ENCODE measurements at regions not wholly inside any gene's neighbourhood (a gene's known extent, or its start where the extent isn't known, plus 50 kb on each side); places are given as distances from the start of the nearest gene placed in this dataset.
"Not testable (repeated sequence)": the region's sequence is repeated elsewhere in the genome, so short reads cannot be mapped to it uniquely, and the experiment has no call there.

DNA sequence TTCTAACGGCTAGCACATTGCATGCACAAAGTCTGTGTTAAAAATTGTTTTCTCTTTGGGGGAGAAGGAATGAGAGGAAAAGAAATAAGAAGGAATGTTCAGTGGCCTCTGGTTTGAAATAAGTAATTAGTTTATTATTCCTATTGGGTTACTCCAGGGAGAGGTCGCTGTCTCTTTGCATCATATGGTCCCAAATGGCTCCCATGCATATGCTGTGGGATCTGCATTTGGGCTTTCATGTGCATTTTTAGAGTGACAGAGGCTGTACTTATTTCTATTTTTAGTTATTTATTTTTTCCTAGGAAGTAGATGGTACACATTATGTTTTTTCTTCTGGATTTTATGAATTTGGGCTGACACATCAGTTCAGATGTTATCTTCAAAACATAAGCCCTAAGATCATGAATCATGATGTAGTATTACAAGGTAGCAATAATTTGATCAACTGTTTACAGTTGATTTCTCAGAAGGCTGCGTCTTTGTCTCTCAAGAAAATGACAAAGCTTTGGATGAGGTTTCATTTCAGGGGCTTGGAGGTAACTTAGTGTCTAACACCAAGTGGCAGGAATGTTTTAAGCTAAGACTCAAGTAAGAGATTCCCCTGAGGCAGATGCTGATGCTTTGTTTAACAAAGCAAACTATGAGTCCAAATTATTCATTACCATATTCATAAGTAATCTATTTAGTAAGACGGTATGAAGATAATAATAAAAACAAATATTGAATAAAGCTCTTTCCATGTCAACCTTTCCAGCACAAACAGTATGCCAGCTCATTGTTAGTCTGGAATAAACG, 247.7 kb downstream of the NSUN3 start:
- DNase-seq (ENCODE audit: missing footprints) (no peak), ATAC-seq (no peak)
- intact Hi-C loops (cut with DNase I), result no loop called here

DNA sequence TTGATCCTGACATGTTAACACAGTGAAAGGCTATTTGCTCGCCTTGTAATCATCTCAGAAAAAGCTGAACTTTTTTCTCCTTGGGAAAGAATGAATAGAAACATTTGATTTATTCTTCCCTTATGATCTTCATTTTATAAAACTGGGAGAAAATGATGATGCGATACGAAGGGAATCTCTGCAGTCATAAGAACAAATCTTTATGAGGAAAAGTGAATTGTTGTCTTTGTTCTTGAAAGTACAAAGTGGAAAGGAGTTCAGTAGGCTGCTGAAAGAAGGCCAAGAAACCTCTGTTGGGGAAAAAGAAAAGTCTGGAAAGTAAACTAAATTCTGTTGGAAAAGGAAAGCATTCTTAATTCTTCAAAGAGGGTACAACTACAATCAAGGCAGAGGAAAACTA, 248.8 kb downstream of the NSUN3 start:
- ATAC-seq (no peak), DNase-seq (ENCODE audit: missing footprints) (no peak)
- intact Hi-C loops (cut with DNase I), result no loop called here

DNA sequence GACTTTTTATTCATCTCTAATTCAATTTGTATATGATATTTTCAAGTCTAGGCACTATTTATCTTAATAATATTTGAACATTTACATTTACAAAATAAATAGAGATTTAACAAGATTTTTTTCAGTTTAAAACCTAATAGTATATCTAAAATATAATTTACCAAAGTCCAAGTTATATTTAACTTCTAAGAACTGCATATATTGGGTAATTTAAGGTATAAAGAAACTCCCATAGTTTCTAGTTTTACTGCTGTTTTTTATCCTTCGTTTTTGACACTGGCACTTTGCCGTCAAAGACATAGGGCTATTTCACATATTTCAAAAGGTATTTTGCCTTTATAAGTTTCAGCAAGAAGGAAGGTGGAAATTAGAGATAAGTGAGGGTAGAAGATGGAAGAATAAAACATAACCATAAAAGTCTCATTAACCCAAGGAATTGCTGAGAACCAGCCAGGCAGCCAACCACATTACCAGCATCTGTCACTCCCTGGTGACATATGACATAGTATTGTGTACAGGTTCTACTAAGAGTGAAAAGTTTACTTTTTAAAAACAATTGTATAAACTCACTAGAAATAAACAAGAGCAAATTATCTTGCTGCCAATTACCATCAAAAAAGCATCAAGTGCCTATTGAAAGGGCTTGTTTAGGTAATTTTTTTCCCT, 251.5 kb downstream of the NSUN3 start:
- ATAC-seq, result no peak
- intact Hi-C loops (cut with DNase I), result no loop called here
- DNase-seq (ENCODE audit: missing footprints), result no peak

- intact Hi-C loops (cut with DNase I), result no loop called here
- no peak for DNase-seq (ENCODE audit: missing footprints)
These were observed 254.2 kb downstream of the NSUN3 start for GRCh38 chr3:94317017-94317416.

GRCh38 chr3:94323596-94323995, 260.7 kb downstream of the NSUN3 start:
- ATAC-seq, result no peak
- no peak for DNase-seq (ENCODE audit: missing footprints)
- intact Hi-C loops (cut with DNase I), result no loop called here

More at GRCh38 chr3:94317017-94317416, 254.2 kb downstream of the NSUN3 start:
- ATAC-seq, result no peak

GRCh38 chr3:94331831-94332230, 269.0 kb downstream of the NSUN3 start:
- DNase-seq (ENCODE audit: missing footprints), result no peak
- no peak for ATAC-seq
- intact Hi-C loops (cut with DNase I), result no loop called here

GRCh38 chr3:94336046-94336753, 273.3 kb downstream of the NSUN3 start:
- ATAC-seq, result peak; percentile 79
- intact Hi-C loops (cut with DNase I), result loop anchor here (5.0 kb wide), 1 partner anchor 381 kb away; no protein-coding TSS in a partner anchor
- DNase-seq (ENCODE audit: missing footprints), result no peak

DNA sequence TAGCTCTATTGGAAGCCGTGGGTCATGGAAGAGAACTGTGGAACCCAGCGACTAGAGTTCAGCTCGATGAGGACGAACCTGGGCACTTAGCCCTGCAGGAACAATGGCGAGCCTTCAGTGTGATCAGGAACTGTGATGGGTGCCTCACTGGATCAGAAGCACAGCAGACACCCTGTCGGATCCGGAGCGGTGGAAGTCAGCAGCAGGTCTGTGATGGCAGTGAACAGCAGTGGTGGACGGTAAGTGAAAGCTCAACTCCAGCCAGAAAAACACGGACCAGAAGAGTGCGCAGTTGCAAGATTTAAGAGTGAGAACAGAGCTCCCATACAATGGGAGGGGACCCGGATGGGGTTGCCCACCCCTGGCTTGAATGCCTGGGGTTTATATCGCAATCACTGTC, 282.2 kb downstream of the NSUN3 start:
- no peak for ATAC-seq
- no peak for DNase-seq (ENCODE audit: missing footprints)
- intact Hi-C loops (cut with DNase I), result no loop called here

DNA sequence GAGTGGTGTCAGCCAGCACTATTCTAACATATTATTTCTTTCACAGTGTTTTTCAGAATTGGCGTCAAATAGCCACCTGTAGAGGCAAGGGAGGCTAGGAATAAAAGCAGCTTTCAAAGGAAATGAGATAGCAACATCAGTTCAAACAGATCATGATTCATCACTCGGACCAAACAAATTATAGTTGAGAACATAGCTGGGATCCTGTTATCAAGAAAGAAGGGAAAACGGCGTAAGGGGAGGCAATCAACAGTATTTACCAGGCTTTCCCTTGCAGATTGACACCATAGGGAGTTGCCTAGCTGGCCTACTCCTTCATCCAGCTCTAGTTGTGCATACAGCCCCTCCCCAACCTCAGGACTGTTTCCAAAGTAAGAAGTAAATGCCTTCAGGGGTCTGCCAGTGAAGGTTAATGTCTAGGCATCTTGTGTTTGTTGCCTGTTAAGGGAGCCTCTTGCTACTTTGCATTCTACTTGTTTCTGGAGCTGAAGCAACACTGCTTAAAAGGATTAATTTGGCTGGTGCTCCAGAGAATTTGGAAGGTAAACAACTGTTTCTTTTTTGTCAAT, 286.5 kb downstream of the NSUN3 start:
- DNase-seq (ENCODE audit: missing footprints), result no peak
- intact Hi-C loops (cut with DNase I), result no loop called here
- ATAC-seq, result no peak

GRCh38 chr3:94356581-94356980, 293.7 kb downstream of the NSUN3 start:
- intact Hi-C loops (cut with DNase I), result no loop called here
- no peak for ATAC-seq

DNA sequence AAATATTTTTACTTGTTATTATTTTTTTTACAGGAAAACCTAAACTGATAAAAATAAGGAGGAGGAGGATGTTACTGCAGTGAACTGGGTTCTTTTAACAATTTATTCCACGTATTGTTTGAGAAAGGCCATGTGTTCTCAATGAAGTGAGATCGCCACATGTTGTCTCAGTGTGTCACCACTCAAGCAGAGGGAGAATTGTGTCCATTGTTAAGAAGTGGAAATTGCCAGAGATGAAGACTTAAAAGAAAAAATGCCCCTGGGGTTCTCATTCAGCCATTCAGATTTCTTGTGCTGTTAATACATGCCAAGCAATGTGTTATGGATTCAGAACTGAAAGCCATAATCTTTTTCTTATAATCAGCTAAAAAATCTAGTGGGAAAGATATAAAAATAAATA, 297.1 kb downstream of the NSUN3 start:
- intact Hi-C loops (cut with DNase I), result no loop called here
- DNase-seq (ENCODE audit: missing footprints), result no peak

More at GRCh38 chr3:94356581-94356980, 293.7 kb downstream of the NSUN3 start:
- DNase-seq (ENCODE audit: missing footprints), result no peak

DNA sequence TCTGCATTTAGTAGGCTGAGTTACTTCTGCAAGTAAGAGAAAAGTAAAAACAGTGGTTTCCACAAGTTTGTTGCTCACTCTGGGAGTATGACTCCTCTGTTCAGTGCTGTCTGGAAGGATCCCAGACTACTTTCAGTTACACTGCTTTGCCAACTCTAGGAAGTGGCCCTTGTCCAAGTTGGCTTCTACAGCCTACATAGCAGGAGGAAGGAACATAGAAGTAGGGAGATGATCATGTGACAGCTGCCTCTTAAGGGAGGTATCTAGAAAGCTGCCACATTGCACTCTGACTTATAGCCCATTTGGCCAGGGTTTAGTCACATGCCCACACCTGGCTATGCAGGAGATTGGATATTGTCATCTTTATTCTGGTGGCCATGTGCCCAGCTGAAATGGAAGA, 298.1 kb downstream of the NSUN3 start:
- ATAC-seq (peak; percentile 95), DNase-seq (ENCODE audit: missing footprints) (no peak)
- intact Hi-C loops (cut with DNase I), result no loop called here

More for the DNA sequence above, 297.1 kb downstream of the NSUN3 start:
- ATAC-seq, result no peak

DNA sequence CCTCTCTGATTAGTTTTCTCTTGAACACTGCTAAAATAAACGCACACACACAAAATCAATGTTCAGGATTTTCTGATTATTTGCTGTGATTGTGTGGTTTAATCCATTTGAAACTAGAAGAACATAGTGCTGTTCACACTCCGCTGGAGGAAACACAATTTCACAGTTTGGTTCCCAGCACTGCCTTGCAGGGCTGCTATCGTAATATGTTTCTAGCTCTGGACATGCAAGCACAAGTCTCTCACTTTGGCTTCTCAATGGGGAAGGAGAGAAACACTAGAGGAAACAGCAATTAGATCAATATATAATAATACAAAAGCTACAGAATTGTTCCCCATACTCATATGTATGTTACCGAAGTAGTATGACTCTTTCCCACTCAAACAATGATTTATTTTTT, 299.5 kb downstream of the NSUN3 start:
- ATAC-seq (no peak), DNase-seq (ENCODE audit: missing footprints) (no peak)
- intact Hi-C loops (cut with DNase I), result no loop called here

DNA sequence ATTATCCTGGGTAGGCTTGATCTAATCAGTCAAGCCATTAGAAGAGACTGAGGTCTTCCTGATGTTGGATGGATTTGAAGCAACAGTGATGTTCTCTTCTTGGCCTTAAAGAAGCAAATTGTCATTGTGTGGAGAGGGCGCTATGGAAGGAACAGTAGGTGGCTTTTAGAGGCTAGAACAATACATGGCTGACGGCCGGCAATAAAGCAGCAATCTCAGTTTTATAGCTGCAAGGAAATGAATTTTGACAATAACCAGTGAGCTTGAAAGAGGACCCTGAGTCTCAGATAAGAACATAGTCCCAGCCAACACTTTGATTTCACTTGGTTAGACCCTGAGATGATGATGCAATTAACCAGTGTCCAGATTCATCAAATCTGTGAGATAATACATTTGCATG, 302.1 kb downstream of the NSUN3 start:
- DNase-seq (ENCODE audit: missing footprints) (no peak), ATAC-seq (no peak)
- intact Hi-C loops (cut with DNase I), result no loop called here

- ATAC-seq, result no peak
- DNase-seq (ENCODE audit: missing footprints), result no peak
- intact Hi-C loops (cut with DNase I), result no loop called here
These were observed 309.2 kb downstream of the NSUN3 start for GRCh38 chr3:94372026-94372425.

DNA sequence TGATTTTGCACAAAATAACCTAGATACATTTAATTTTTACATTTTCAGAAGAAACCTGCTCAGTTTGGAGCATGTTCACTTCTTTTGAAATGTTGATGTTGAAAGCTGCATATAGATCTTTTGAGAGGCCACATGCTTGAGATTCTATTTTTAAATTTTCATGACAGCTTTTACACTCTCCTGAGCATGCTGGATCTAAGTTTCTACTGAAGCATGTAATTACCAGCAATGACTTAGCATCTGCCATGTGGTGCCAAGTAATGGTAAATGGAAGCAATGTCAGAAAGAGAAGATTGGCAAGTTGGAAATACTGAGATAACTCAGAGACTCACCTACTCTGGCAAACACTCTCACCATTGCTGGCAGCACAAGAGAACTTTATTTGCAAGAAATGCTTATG, 310.6 kb downstream of the NSUN3 start:
- intact Hi-C loops (cut with DNase I), result no loop called here
- ATAC-seq (no peak), DNase-seq (ENCODE audit: missing footprints) (no peak)

GRCh38 chr3:94374439-94375161, 311.7 kb downstream of the NSUN3 start:
- DNase-seq (ENCODE audit: missing footprints) (no peak), ATAC-seq (no peak)
- intact Hi-C loops (cut with DNase I), result no loop called here

DNA sequence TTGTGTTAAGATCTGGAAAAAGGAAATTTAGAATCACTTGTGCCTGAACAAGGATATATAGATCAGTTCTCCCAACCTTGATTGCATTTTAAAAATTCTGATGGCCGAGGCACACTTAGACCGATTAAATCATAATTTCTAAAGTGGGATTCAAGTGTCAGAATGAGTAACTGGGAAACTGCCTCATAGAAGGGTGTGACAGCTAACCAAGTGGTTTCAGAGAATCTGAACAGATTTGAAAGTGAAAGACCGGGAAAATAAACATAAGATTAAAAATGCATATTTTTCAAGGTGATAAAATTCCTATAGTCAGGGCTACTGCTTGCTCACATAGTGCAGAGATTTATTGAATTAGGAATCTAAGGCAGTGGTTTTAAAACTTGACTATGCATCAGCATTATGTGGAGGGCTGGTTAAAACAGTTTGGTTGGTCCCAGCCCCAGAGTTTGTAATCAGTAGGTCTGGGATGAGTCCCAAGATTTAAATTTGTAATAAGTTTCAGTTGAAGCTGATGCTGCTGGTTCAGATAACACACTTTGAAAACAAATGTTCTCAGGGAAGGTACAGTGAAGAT, 314.3 kb downstream of the NSUN3 start:
- intact Hi-C loops (cut with DNase I); ATAC-seq; DNase-seq (ENCODE audit: missing footprints): not testable (repeated sequence)
